ENCODE measurements at regions not wholly inside any gene's neighbourhood (a gene's known extent, or its start where the extent isn't known, plus 50 kb on each side); places are given as distances from the start of the nearest gene placed in this dataset.

- DNase-seq = no peak
Measured at GRCh38 chr20:39799366-39799965, 837.3 kb downstream of the DHX35 start.

DNA sequence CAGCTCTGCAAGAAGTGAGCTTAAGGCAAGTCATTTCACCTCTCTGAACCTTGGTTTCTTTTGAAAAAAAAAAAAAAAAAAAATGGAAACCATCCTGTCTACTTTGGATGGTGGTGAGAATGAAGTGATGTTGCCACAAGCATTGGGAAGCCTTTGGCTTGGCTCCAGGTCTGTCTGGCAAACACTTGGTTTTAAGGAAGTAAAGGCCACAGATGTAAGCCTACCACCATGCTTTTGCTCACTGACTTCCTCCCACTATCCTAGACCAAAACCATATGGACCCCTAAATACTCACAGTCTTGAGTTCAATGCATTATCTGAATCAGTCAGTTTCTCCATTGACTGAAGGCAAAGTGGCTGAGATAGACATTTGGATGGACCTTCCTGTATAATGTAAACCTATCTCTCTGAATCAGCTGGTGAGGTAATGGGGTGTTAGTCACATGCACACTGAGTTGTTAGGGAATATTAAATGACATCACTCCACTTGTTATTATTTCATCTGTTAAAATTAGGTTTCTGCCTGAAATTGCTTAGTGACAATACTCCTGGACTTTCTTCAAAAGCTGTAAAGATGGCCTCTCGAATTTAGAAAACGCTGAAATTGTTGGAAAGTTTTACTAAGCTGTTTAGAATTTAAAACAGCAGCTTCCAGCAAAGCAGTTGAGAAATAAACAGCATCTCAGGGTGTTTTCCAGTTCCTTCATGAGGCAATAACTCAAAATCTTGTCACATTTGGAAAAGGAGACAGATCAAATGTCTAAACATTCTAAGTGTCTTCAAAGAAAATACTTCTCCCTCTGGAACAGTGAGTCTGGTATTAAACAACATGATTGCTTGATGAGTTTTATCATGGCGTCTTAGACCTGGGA lies 833.5 kb downstream of the DHX35 start:
- no peak for DNase-seq

DNA sequence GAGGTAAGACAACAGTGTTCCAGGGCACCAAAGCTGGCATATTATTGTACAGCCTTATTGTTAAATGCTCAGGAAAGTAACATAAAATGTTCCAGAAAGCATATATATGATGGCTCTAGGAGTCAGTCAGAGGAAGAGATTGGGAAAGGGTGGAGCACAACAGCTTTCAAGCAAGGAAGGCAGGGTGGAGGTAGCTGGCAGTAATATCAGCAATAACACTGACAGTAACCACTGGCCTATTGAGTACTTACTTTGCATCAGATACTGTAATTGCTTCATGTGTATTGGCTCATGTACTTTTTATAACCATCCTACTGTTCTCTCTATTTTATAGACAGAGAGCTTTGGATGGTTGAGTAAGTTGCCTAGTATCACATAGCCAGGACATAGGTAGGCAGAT lies 830.2 kb downstream of the DHX35 start:
- no peak for DNase-seq

GRCh38 chr20:39789411-39789810 lies 827.3 kb downstream of the DHX35 start:
- no peak for DNase-seq

- DNase-seq = no peak
Measured at GRCh38 chr20:39785252-39785917, 823.2 kb downstream of the DHX35 start.

GRCh38 chr20:39784693-39785092 lies 822.5 kb downstream of the DHX35 start:
- DNase-seq = no peak

DNA sequence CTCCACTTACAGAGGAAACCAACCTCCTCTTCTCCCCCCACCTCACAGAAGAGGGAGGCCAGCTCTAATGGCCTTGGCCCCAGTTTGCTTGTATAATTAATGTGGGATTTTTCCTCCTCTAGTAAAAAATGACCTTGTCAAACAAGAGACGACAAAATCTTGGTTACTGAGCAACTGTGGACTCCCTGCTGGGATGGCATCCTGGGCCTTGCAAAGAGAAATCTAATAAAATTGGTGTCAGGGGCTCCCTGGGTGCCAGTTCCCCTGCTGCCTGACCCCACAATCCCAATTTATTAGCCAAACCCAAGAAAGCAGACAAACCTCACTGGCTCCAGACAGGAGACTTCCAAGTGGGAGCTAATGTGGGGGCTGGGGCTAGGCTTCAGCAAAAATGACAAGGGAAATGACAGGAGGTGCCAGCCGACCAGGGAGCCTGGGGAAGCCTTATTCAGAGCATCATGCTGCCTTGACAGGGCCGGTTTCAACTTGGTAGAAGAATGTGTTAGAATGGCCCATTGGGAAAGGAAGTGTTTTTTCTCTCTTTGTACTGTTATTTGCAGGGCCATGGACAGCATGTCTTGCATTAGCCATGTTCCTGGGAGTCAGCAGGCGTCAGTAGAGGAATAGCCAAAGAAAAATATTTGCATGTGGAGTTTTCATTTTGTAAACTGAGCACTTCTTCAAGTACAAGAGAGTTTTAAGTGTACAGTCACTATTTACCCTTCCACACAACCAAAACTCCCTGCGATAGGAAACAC lies 816.9 kb downstream of the DHX35 start:
- peak; percentile 38 for DNase-seq

GRCh38 chr20:39778431-39778830 lies 816.3 kb downstream of the DHX35 start:
- no peak for DNase-seq

GRCh38 chr20:39777610-39778009 lies 815.5 kb downstream of the DHX35 start:
- no peak for DNase-seq

GRCh38 chr20:39775110-39775509 lies 813.0 kb downstream of the DHX35 start:
- DNase-seq = peak; percentile 78

- no peak for DNase-seq
Measured at GRCh38 chr20:39773380-39774000, 811.3 kb downstream of the DHX35 start.

DNA sequence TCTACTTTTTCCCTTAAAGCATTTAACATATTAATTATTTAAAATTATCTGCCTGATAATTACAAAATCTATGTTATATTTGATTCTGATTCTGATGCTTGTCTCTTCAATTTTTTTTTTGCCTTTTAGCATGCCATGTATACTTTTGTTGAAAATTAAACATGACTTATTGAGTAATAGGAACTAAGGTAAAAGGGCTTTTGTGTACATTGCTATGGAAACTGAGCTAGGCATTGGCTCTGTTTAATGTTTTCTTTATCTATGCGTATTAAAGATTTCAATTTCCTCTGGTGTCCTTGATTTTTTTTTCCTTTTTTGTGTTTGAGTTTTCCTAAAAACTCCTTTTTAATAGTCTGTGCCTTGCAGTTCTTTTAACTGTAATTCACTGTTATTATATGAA lies 805.2 kb downstream of the DHX35 start:
- DNase-seq = no peak

DNA sequence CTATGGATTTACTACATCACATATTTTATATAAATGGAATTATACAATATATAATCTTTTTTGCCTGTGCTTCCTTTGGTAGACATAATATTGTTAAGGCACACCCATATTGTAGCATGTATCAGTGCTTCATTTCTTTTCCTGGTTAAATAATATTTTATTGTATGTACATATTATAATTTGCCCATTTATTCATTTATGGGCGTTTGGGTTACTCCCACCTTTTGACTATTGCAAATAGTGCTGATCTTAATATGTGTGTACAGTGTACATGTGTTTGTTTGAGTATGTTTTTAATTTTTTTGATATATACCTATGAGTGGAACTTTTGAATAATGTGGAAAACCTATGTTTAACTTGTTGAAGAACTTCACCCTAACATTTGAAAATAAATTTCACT lies 804.2 kb downstream of the DHX35 start:
- no peak for DNase-seq

DNA sequence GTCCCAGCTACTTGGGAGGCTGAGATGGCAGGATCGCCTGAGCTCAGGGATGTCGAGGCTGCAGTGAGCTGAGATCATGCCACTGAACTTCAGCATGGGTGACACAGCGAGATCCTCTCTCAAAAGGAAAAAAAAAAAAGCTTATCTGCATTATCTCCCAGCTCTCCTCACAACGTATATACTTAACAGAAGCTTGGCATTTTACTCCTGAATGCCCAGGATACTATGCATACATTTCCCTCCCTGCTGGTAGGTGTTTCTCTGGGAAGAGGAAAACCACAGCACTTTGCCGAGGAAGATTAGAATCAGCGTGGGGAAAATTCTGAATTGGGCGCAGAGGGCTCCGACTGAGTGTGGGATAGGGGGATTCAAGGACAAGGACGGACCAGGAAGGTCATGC lies 800.6 kb downstream of the DHX35 start:
- no peak for DNase-seq

DNA sequence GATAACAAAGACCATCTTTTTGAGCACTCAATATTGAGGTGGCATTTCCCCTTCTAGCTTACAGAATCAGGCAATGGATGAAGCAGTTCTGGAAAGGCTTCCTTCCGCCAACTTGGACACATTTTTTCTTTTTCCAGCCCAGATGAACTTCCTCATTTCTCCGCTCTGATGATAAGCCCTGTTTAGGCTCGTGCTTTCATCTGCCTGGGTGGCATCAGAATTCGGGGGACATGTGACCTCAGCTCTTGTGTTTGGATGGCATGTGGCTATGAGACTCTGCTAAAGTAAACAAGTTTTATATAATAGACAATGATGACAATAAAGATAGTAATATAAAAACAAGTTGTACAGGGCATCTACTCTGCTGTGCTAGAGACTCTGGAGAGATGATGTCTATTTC lies 796.7 kb downstream of the DHX35 start:
- no peak for DNase-seq

DNA sequence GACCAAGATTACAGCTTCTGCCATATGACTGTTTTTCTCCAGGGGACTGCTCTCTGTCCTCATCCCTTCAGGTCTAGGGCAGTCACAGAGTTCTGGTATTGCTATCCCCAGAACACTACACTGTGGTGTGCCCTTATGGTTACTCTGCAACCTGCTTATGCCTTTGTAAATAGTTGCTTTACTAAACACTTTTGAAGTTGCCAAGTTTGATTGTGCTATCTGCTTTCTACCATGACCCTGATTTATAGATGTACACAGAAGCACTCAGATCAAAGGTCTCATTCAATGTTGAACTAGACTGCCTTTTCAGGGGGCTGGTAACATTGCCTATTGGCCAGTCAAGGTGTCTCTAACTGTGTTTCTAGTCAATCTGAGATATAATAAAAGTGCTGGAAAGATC lies 794.7 kb downstream of the DHX35 start:
- no peak for DNase-seq

GRCh38 chr20:39756369-39756768 lies 794.2 kb downstream of the DHX35 start:
- no peak for DNase-seq

- no peak for DNase-seq
Measured at GRCh38 chr20:39752262-39752876, 790.2 kb downstream of the DHX35 start.

DNA sequence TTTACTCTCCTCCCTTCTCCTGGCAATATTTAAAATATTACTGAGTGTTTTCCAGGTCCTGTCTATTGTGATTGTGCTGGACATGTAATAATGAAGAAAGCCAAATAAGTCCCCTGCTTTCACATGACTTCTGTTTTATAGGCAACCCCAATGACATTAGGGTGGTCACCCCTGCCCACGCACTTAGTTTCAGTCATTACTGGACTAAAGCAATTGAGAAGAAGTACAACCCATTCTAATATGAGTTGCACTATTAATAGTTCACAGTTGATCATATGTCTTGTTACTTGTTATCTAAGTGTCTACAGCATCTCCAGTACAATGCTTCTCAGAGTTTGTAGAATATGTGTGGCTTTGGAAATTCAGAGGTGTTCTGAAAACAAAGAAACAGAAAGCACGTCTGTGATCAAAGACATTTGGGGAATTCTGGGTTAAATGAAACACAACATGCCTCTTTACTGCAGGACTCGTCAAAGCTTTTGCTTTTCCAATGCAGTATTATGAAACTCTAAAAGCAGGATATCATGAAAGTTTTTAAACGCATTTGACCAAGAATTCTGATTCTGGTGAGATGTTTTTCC lies 789.5 kb downstream of the DHX35 start:
- DNase-seq = no peak

DNA sequence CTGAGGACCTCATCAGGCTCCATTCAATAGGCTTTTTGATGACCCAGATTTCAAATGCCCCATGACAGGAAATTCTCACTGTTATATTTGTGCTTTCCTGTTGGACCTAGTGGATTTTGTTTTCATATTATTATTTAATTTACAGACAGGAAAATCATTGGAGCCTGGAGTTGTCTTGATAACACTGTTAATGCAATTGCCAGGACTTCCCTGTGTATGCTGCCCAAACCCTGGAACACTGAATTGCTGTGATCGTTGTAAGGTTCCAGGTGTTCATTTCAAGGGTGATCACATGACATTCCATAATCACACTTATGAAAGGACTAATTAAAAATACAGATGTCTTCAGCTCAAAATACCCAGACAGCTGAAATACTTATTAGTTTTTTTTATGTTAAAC lies 783.2 kb downstream of the DHX35 start:
- DNase-seq = no peak

- no peak for DNase-seq
Measured at GRCh38 chr20:39738651-39739050, 776.5 kb downstream of the DHX35 start.

All from fibroblast of skin of scalp (primary cell).